IMR-90 (cell line): ENCODE measurements at regions not wholly inside any gene's neighbourhood (a gene's known extent, or its start where the extent isn't known, plus 50 kb on each side); places are given as distances from the start of the nearest gene placed in this dataset.

Experiments
- ATAC-seq: fragments of 200-7000 bp; cut with Tn5 transposase; 2 replicates; pipeline ENCODE4 v1.9.1; 2020; ENCODE audit warnings: low read depth, mild to moderate bottlenecking, moderate library complexity
- BruUV-seq: library from RNA; stranded (reverse); fragments of 400-500 nt; replicated peaks from 2 replicates; lab custom pipeline; 2021; lab: Mats Ljungman, UMichigan
- CTCF ChIA-PET: fragments of 300-600 bp; formaldehyde crosslinking; extraction: SDS; loops from one replicate; lab custom pipeline; 2021; ENCODE audit warnings: antibody characterized with exemption; lab: Yijun Ruan, JAX
- POLR2A ChIA-PET: fragments of 300-600 bp; sonication (Branson Sonifier 250); formaldehyde crosslinking; loops from one replicate; lab custom pipeline; 2022; ENCODE audit warnings: antibody characterized with exemption; ENCODE audit not compliant: unreplicated experiment; lab: Charles Lee
- DNase-seq: peaks from one replicate; pipeline ENCODE4 v3.0.0; 2013
- H2AFZ ChIP-seq: replicated peaks from 2 replicates; pipeline ENCODE3; 2013; ENCODE audit warnings: low read length, mild to moderate bottlenecking; ENCODE audit not compliant: poor library complexity
- H2AK5ac ChIP-seq: 2 replicates; pipeline ENCODE4 v1.6.1; 2013; ENCODE audit warnings: low read depth, low read length, inconsistent platforms
- H2AK9ac ChIP-seq: replicated peaks from 2 replicates; pipeline ENCODE3; 2013; ENCODE audit warnings: mild to moderate bottlenecking, low read depth, low read length, moderate library complexity; ENCODE audit not compliant: poor library complexity
- H2BK120ac ChIP-seq: 2 replicates; pipeline ENCODE4 v1.6.1; 2013; ENCODE audit warnings: low read depth, low read length, inconsistent platforms
- H2BK15ac ChIP-seq: 3 replicates; pipeline ENCODE4 v1.6.1; 2013; ENCODE audit warnings: low read depth, low read length, inconsistent platforms
- H2BK20ac ChIP-seq: 2 replicates; pipeline ENCODE4 v1.6.1; 2013; ENCODE audit warnings: low read depth, mild to moderate bottlenecking, inconsistent platforms, low read length, moderate library complexity
- H2BK5ac ChIP-seq: 2 replicates; pipeline ENCODE4 v1.6.1; 2013; ENCODE audit warnings: mild to moderate bottlenecking, low read depth, low read length, inconsistent platforms; ENCODE audit not compliant: poor library complexity, severe bottlenecking
- H3K14ac ChIP-seq: replicated peaks from 2 replicates; pipeline ENCODE4 v1.6.1; 2013; ENCODE audit warnings: low read depth, low read length, inconsistent platforms
- H3K18ac ChIP-seq: 2 replicates; pipeline ENCODE4 v1.6.1; 2013; ENCODE audit warnings: low read depth, low read length, control low read depth
- H3K23ac ChIP-seq: 2 replicates; pipeline ENCODE4 v1.6.1; 2013; ENCODE audit warnings: low read depth, low read length, inconsistent platforms
- H3K27ac ChIP-seq: 2 replicates; pipeline ENCODE4 v1.5.1; 2013; ENCODE audit warnings: mild to moderate bottlenecking, control low read depth, low read length; ENCODE audit not compliant: insufficient read depth
- H3K27me3 ChIP-seq: 2 replicates; pipeline ENCODE4 v1.6.1; 2013; ENCODE audit warnings: low read length; ENCODE audit not compliant: control insufficient read depth, insufficient read depth
- H3K36me3 ChIP-seq: 2 replicates; pipeline ENCODE4 v1.6.1; 2013; ENCODE audit warnings: low read length, mixed read lengths; ENCODE audit not compliant: control insufficient read depth, insufficient read depth
- H3K4ac ChIP-seq: 2 replicates; pipeline ENCODE4 v1.6.1; 2013; ENCODE audit warnings: low read depth, low read length, inconsistent platforms
- H3K4me1 ChIP-seq: 2 replicates; pipeline ENCODE4 v1.6.1; 2013; ENCODE audit warnings: low read length, mixed read lengths; ENCODE audit not compliant: control insufficient read depth, insufficient read depth
- H3K4me2 ChIP-seq: 2 replicates; pipeline ENCODE4 v1.6.1; 2013; ENCODE audit warnings: low read depth, mild to moderate bottlenecking, control low read depth, low read length, moderate library complexity
- H3K4me3 ChIP-seq: 2 replicates; pipeline ENCODE4 v1.5.1; 2013; ENCODE audit warnings: low read depth, mild to moderate bottlenecking, control low read depth, low read length, moderate library complexity; ENCODE audit not compliant: insufficient read depth
- H3K56ac ChIP-seq: 2 replicates; pipeline ENCODE4 v1.6.1; 2013; ENCODE audit warnings: low read length, inconsistent platforms; ENCODE audit not compliant: insufficient read depth; ENCODE audit errors: extremely low read depth
- H3K79me1 ChIP-seq, 2 experiments: 2 replicates each; pipeline ENCODE4 v1.6.1; 2013; ENCODE audit warnings: low read length in 2 of 2, inconsistent platforms in 1 of 2, low read depth in 1 of 2
- H3K9ac ChIP-seq: 2 replicates; pipeline ENCODE4 v1.6.1; 2013; ENCODE audit warnings: low read depth, low read length, control low read depth
- H3K9me1 ChIP-seq: 2 replicates; pipeline ENCODE4 v1.6.1; 2013; ENCODE audit warnings: low read length, inconsistent platforms; ENCODE audit not compliant: insufficient read depth
- H3K9me3 ChIP-seq: 2 replicates; pipeline ENCODE4 v1.6.1; 2013; ENCODE audit warnings: low read length; ENCODE audit not compliant: control insufficient read depth, insufficient read depth
- H4K20me1 ChIP-seq: 2 replicates; pipeline ENCODE4 v1.6.1; 2013; ENCODE audit warnings: low read length, inconsistent platforms; ENCODE audit not compliant: insufficient read depth
- H4K5ac ChIP-seq: 2 replicates; pipeline ENCODE4 v1.6.1; 2013; ENCODE audit warnings: mild to moderate bottlenecking, low read depth, low read length, control low read depth
- H4K8ac ChIP-seq, 2 experiments: 2 replicates each; pipeline ENCODE4 v1.6.1; 2013; ENCODE audit warnings: low read depth in 2 of 2, low read length in 2 of 2, control low read depth in 1 of 2, inconsistent platforms in 1 of 2
- H4K91ac ChIP-seq: 2 replicates; pipeline ENCODE4 v1.6.1; 2013; ENCODE audit warnings: low read depth, low read length, inconsistent platforms; ENCODE audit not compliant: insufficient read depth
- CEBPB ChIP-seq: IDR thresholded peaks from 2 replicates; pipeline ENCODE4 v1.6.1; 2012; ENCODE audit warnings: low read depth, low read length, improper control_type of control experiment
- FOS ChIP-seq: fragments of 150-350 bp; IDR thresholded peaks from 2 replicates; pipeline ENCODE4 v1.6.1; 2016; ENCODE audit warnings: low read depth, low read length
- MAFK ChIP-seq: IDR thresholded peaks from 2 replicates; pipeline ENCODE4 v1.6.1; 2012; ENCODE audit warnings: low read depth, low read length, improper control_type of control experiment
- MAZ ChIP-seq: IDR thresholded peaks from 2 replicates; pipeline ENCODE4 v1.6.1; 2012; ENCODE audit warnings: low read depth, mild to moderate bottlenecking, low read length, improper control_type of control experiment, moderate library complexity, borderline replicate concordance
- NFE2L2 ChIP-seq: fragments of 150-350 bp; IDR thresholded peaks from 2 replicates; pipeline ENCODE4 v1.6.1; 2016; ENCODE audit warnings: low read depth, mild to moderate bottlenecking, low read length
- RAD21 ChIP-seq: IDR thresholded peaks from 2 replicates; pipeline ENCODE4 v1.6.1; 2012; ENCODE audit warnings: low read length, improper control_type of control experiment
- SMC3 ChIP-seq: fragments of 150-350 bp; IDR thresholded peaks from 2 replicates; pipeline ENCODE4 v1.6.1; 2016; ENCODE audit warnings: low read depth, mild to moderate bottlenecking, antibody characterized with exemption, low read length, moderate library complexity
- WGBS, 2 experiments: methylation state at CpG; one replicate each; pipeline versions ENCODE4 v1.1.5 to v1.1.7; 2013; ENCODE audit warnings: missing lambda C conversion rate in 2 of 2; ENCODE audit not compliant: insufficient read length in 1 of 2; ENCODE audit errors: extremely low coverage in 2 of 2; 5-methylcytosine and 5-hydroxymethylcytosine counted together
- dilution Hi-C: fragments of 300-500 bp; cut with HindIII; formaldehyde crosslinking; loops from one replicate; pipeline ENCODE4 v1.14.3; 2018; ENCODE audit warnings: low sequenced_read_pairs; ENCODE audit not compliant: unreplicated experiment
- in situ Hi-C: fragments of 300-500 bp; cut with MboI; formaldehyde crosslinking; loops from 3 replicates; pipeline ENCODE4 v1.14.3; 2019; ENCODE audit warnings: low sequenced_read_pairs, inconsistent platforms, mixed read lengths
- intact Hi-C: fragments of 100-400 bp; cut with micrococcal nuclease; formaldehyde crosslinking; loops from 2 replicates; pipeline ENCODE4 v1.10.0; 2022

- H3K4me1 ChIP-seq = peaks cover 1% of the 10 kb centered on the region; the same call in 1 of the 2 replicates
- no peaks in the 10 kb centered on the region for H3K9me1 ChIP-seq
- no peak overlapping the region for H3K4ac ChIP-seq
- in situ Hi-C loops = no loop called here
- H2BK120ac ChIP-seq = no peak overlapping the region
- no peak overlapping the region for H3K14ac ChIP-seq
- TF ChIP-seq FOS = peak; percentile 52
- peak; percentile 85 for TF ChIP-seq CEBPB
- TF ChIP-seq SMC3 = no peak
- TF ChIP-seq NFE2L2 = no peak
- no peak for TF ChIP-seq RAD21
- TF ChIP-seq MAFK = no peak
- no peak for TF ChIP-seq MAZ
- ATAC-seq = peak; percentile 87
- no peak overlapping the region for H3K18ac ChIP-seq
- no TSS peak for BruUV-seq
- H2AK5ac ChIP-seq = no peak overlapping the region
- H3K36me3 ChIP-seq = no peaks in the 10 kb centered on the region
- no peak overlapping the region for H3K27ac ChIP-seq
- H3K9ac ChIP-seq = no peak overlapping the region
- no peak overlapping the region for H2BK15ac ChIP-seq
- DNase-seq = peak; percentile 94
- H2AFZ ChIP-seq = no peak overlapping the region
- H3K23ac ChIP-seq = no peak overlapping the region
- intact Hi-C loops = no loop called here
- ChIA-PET POLR2A (interaction anchor here (0.7 kb wide), 1 partner anchor 21 kb away, joined by 3 read pairs; no protein-coding TSS in a partner anchor), CTCF (no interaction called here)
- no peaks in the 10 kb centered on the region for H4K20me1 ChIP-seq
- dilution Hi-C loops = no loop called here
- no peak overlapping the region for H4K91ac ChIP-seq
- no peak overlapping the region for H2BK20ac ChIP-seq
- H2AK9ac ChIP-seq = no peak overlapping the region
- H4K5ac ChIP-seq = no peak overlapping the region
- H3K27me3 ChIP-seq = no peaks in the 10 kb centered on the region
- H3K79me1 ChIP-seq = no peaks in the 10 kb centered on the region
- no peak overlapping the region for H3K4me2 ChIP-seq
- no peak overlapping the region for H3K4me3 ChIP-seq
- no peak overlapping the region for H3K56ac ChIP-seq
- no peaks in the 10 kb centered on the region for H3K9me3 ChIP-seq
- no CpG with 5 or more reads among the region's 2 CpGs for WGBS, 2 experiments
- H4K8ac ChIP-seq = no peak overlapping the region
- no peak overlapping the region for H2BK5ac ChIP-seq
Observed at GRCh38 chr4:106583567-106583966, 215.0 kb upstream of the GIMD1 start.
